GM12872 (cell line): ENCODE measurements at regions not wholly inside any gene's neighbourhood (a gene's known extent, or its start where the extent isn't known, plus 50 kb on each side); places are given as distances from the start of the nearest gene placed in this dataset.

Experiments used
- CTCF ChIP-seq: IDR thresholded peaks from 3 replicates; pipeline ENCODE4 v1.5.1; 2011; ENCODE audit warnings: low read depth, mild to moderate bottlenecking, low read length, moderate library complexity; ENCODE audit not compliant: insufficient read depth

DNA sequence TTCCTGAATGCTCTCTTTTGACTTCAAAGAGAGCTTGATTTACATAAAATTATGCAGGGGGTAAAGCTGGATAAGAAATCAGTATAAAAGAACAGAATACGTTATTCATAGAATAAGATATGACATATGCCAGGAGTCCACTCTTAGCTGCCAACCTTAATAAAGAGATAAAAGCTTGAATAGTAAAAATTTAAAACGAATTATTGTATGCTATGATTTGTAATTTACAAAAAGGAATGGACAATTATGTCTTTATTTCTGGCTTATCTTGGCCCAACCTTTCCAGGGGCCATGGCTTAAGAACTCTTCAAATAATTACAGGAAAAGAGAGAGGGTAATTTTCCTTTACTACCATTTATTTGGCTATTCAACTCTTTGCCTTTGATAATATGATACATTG lies 192.2 kb upstream of the ITM2A start:
- no peak for TF ChIP-seq CTCF

DNA sequence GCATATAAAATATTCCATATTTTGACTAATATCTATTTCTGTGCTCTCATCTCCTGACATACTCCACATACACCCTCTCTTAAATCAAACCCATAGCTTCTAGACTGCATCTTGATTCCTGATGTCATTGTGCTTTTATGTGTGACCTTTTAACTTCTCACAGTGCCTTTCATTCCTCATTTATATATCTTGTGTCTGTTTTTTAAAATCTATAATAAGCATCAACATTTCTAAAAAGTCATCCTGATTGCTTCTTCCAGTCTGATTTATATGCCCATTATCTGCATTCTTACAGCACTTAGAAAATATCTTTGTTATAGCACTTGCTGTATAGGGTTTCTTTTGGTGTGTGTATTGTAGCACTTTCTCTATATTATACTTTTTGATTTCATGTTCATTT lies 190.1 kb upstream of the ITM2A start:
- TF ChIP-seq CTCF, result no peak

- TF ChIP-seq CTCF, result no peak
Measured at GRCh38 chrX:79556800-79557199, 189.7 kb upstream of the ITM2A start.

- TF ChIP-seq CTCF, result no peak
Measured at GRCh38 chrX:79530310-79531108, 163.4 kb upstream of the ITM2A start.

GRCh38 chrX:79524642-79525041 lies 157.5 kb upstream of the ITM2A start:
- peak; percentile 58; the same call in 2 of the 3 replicates for TF ChIP-seq CTCF

GRCh38 chrX:79515529-79515928 lies 148.4 kb upstream of the ITM2A start:
- TF ChIP-seq CTCF, result no peak

GRCh38 chrX:79511799-79512198 lies 144.7 kb upstream of the ITM2A start:
- TF ChIP-seq CTCF, result no peak

GRCh38 chrX:79506001-79506400 lies 138.9 kb upstream of the ITM2A start:
- TF ChIP-seq CTCF, result no peak
